HepG2 (cell line): ENCODE measurements at regions not wholly inside any gene's neighbourhood (a gene's known extent, or its start where the extent isn't known, plus 50 kb on each side); places are given as distances from the start of the nearest gene placed in this dataset.

Experiments
- E2F5 ChIP-seq: sonication (generic); formaldehyde crosslinking; conservative IDR thresholded peaks from 2 replicates; pipeline ENCODE4 v1.4.0; 2020; ENCODE audit warnings: missing genetic modification reagents
- HDAC1 ChIP-seq: sonication (generic); formaldehyde crosslinking; IDR thresholded peaks from 2 replicates; pipeline ENCODE4 v1.5.1; 2020; ENCODE audit warnings: mild to moderate bottlenecking, missing genetic modification reagents
- HMGXB4 ChIP-seq, 2 experiments: sonication (generic) in 1 of 2; formaldehyde crosslinking in 1 of 2; IDR thresholded peaks; 2 replicates each; pipeline versions ENCODE4 v1.4.0 to v1.6.1; 2018 to 2020; ENCODE audit warnings: missing genetic modification reagents in 2 of 2, borderline replicate concordance in 1 of 2, low read depth in 1 of 2, mild to moderate bottlenecking in 1 of 2, missing biosample characterization in 1 of 2
- HNF4A ChIP-seq: sonication (generic); formaldehyde crosslinking; IDR thresholded peaks from 2 replicates; pipeline ENCODE4 v1.4.0; 2020; ENCODE audit warnings: missing genetic modification reagents
- IKZF4 ChIP-seq: sonication (generic); formaldehyde crosslinking; IDR thresholded peaks from 2 replicates; pipeline ENCODE4 v1.5.1; 2020; ENCODE audit warnings: borderline replicate concordance, mild to moderate bottlenecking, low read depth, missing genetic modification reagents; ENCODE audit errors: not compliant biosample characterization
- KLF16 ChIP-seq, 2 experiments: sonication (generic) in 1 of 2; formaldehyde crosslinking in 1 of 2; IDR thresholded peaks; 2 replicates each; pipeline versions ENCODE4 v1.6.1 to v1.8.0; 2016 to 2023; ENCODE audit warnings: missing genetic modification reagents in 2 of 2, missing compliant biosample characterization in 1 of 2
- MED1 ChIP-seq: sonication (generic); formaldehyde crosslinking; IDR thresholded peaks from 2 replicates; pipeline ENCODE4 v1.4.0; 2020; ENCODE audit warnings: missing genetic modification reagents
- RCOR2 ChIP-seq: IDR thresholded peaks from 2 replicates; pipeline ENCODE4 v1.6.1; 2016; ENCODE audit warnings: missing biosample characterization, missing genetic modification reagents
- SAP130 ChIP-seq: IDR thresholded peaks from 2 replicates; pipeline ENCODE4 v1.6.1; 2016; ENCODE audit warnings: low read depth
- SMAD1 ChIP-seq: sonication (generic); formaldehyde crosslinking; IDR thresholded peaks from 2 replicates; pipeline ENCODE4 v1.4.0; 2020; ENCODE audit warnings: missing genetic modification reagents, low read depth, mild to moderate bottlenecking, borderline replicate concordance
- SMARCC2 ChIP-seq: fragments of 450-650 bp; IDR thresholded peaks from 2 replicates; pipeline ENCODE4 v1.6.1; 2017; ENCODE audit warnings: antibody characterized with exemption, mild to moderate bottlenecking
- SNRNP70 ChIP-seq: fragments of 200-400 bp; formaldehyde crosslinking; IDR thresholded peaks from 2 replicates; pipeline ENCODE4 v1.6.1; 2017; ENCODE audit warnings: mild to moderate bottlenecking, low read depth, low read length, moderate library complexity
- TGIF2 ChIP-seq: IDR thresholded peaks from 2 replicates; pipeline ENCODE4 v1.6.1; 2016; ENCODE audit warnings: control low read depth, missing compliant biosample characterization
- ZBTB25 ChIP-seq: IDR thresholded peaks from 2 replicates; pipeline ENCODE4 v1.6.1; 2018; ENCODE audit warnings: missing genetic modification reagents
- ZFY ChIP-seq: sonication (generic); formaldehyde crosslinking; IDR thresholded peaks from 2 replicates; pipeline ENCODE4 v1.4.0; 2020; ENCODE audit warnings: missing genetic modification reagents
- ZNF10 ChIP-seq: sonication (generic); formaldehyde crosslinking; IDR thresholded peaks from 2 replicates; pipeline ENCODE4 v1.4.0; 2020; ENCODE audit warnings: mild to moderate bottlenecking, low read depth, missing genetic modification reagents, borderline replicate concordance
- ZNF205 ChIP-seq: IDR thresholded peaks from 2 replicates; pipeline ENCODE4 v1.6.1; 2018; ENCODE audit warnings: missing biosample characterization, missing genetic modification reagents
- ZNF292 ChIP-seq: sonication (generic); formaldehyde crosslinking; IDR thresholded peaks from 2 replicates; pipeline ENCODE4 v1.8.1; 2022; ENCODE audit warnings: mild to moderate bottlenecking, low read depth, missing genetic modification reagents, borderline replicate concordance
- ZNF333 ChIP-seq: sonication (generic); formaldehyde crosslinking; IDR thresholded peaks from 2 replicates; pipeline ENCODE4 v1.4.0; 2020; ENCODE audit warnings: mild to moderate bottlenecking, missing genetic modification reagents, borderline replicate concordance
- ZNF749 ChIP-seq: sonication (generic); formaldehyde crosslinking; IDR thresholded peaks from 2 replicates; pipeline ENCODE4 v1.8.0; 2022; ENCODE audit warnings: mild to moderate bottlenecking, missing genetic modification reagents, moderate library complexity, borderline replicate concordance
- ZNF878 ChIP-seq: sonication (generic); formaldehyde crosslinking; IDR thresholded peaks from 2 replicates; pipeline ENCODE4 v1.8.1; 2023; ENCODE audit warnings: mild to moderate bottlenecking, missing genetic modification reagents, moderate library complexity
- ZSCAN31 ChIP-seq: sonication (generic); formaldehyde crosslinking; IDR thresholded peaks from 2 replicates; pipeline ENCODE4 v1.5.0; 2020; ENCODE audit warnings: low read depth, mild to moderate bottlenecking, missing genetic modification reagents
- TF ChIP-seq, protein P1 (sequence below): IDR thresholded peaks from 2 replicates; pipeline ENCODE4 v1.6.1; 2016
- TF ChIP-seq, protein P2 (sequence below): IDR thresholded peaks from 2 replicates; pipeline ENCODE4 v1.6.1; 2016; ENCODE audit warnings: low read depth

DNA sequence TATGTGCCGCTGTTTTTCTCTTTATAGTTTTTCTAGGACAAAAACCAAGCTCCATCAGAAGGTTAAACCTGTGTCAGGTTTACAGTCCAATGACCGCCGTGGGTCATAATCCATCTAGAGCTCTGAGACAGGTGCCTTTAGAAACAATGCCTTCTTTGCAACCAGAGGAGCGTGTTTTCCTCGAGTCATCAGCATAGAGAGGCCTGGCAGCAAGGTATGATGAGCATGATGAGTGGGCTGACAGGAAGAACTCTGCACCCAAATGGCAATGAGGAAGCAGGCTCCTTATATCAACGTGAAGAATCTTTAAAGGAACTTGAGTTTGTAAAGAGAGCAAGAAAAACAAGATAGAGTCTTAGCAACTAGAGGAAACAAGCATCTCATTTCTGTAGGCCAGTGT lies 60.5 kb upstream of the NUDT4 start (continued):
- peak; percentile 53; the same call in 1 of the 2 replicates for TF ChIP-seq RCOR2 (CRISPR knock-in tag)
- peak; percentile 72 for TF ChIP-seq SAP130 (CRISPR knock-in tag)
- no peak for TF ChIP-seq SMAD1 (CRISPR knock-in tag)
- TF ChIP-seq HDAC1 (CRISPR knock-in tag), result peak; percentile 59
- TF ChIP-seq, protein P1, sequence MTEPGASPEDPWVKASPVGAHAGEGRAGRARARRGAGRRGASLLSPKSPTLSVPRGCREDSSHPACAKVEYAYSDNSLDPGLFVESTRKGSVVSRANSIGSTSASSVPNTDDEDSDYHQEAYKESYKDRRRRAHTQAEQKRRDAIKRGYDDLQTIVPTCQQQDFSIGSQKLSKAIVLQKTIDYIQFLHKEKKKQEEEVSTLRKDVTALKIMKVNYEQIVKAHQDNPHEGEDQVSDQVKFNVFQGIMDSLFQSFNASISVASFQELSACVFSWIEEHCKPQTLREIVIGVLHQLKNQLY, result peak; percentile 57; the same call in 1 of the 2 replicates
- TF ChIP-seq, protein P2, sequence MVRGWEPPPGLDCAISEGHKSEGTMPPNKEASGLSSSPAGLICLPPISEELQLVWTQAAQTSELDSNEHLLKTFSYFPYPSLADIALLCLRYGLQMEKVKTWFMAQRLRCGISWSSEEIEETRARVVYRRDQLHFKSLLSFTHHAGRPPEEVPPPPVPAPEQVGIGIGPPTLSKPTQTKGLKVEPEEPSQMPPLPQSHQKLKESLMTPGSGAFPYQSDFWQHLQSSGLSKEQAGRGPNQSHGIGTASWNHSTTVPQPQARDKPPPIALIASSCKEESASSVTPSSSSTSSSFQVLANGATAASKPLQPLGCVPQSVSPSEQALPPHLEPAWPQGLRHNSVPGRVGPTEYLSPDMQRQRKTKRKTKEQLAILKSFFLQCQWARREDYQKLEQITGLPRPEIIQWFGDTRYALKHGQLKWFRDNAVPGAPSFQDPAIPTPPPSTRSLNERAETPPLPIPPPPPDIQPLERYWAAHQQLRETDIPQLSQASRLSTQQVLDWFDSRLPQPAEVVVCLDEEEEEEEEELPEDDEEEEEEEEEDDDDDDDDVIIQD, result peak; percentile 47; the same call in 1 of the 2 replicates
- peak; percentile 15; the same call in 1 of the 2 replicates for TF ChIP-seq ZFY
- no peak for TF ChIP-seq E2F5 (CRISPR knock-in tag)
- TF ChIP-seq ZNF749 (CRISPR knock-in tag), result no peak
- no peak for TF ChIP-seq SNRNP70
- peak; percentile 83 for TF ChIP-seq HNF4A (CRISPR knock-in tag)
- no peak for TF ChIP-seq SMARCC2
- TF ChIP-seq IKZF4 (CRISPR knock-in tag), result no peak
- no peak for TF ChIP-seq ZNF878
- TF ChIP-seq ZNF10 (CRISPR knock-in tag), result no peak
- no peak for TF ChIP-seq ZNF333
- no peak for TF ChIP-seq HMGXB4 (CRISPR knock-in tag; IDR thresholded peaks at IDR 0.05; ENCODE audit: borderline replicate concordance in 1 of 2, low read depth in 1 of 2)
- no peak for TF ChIP-seq ZSCAN31
- TF ChIP-seq ZNF205 (CRISPR knock-in tag), result peak; percentile 30; the same call in 1 of the 2 replicates
- peak; percentile 53; the same call in 1 of the 2 replicates for TF ChIP-seq ZNF292 (CRISPR knock-in tag)
- TF ChIP-seq ZBTB25 (CRISPR knock-in tag), result no peak
- peak; percentile 64 for TF ChIP-seq MED1 (CRISPR knock-in tag)
- no peak for TF ChIP-seq KLF16 (CRISPR knock-in tag; IDR thresholded peaks at IDR 0.05)
- peak; percentile 20; the same call in 1 of the 2 replicates for TF ChIP-seq TGIF2 (CRISPR knock-in tag)
